Renal cortex interstitium (tissue), 11 donors: ENCODE measurements at regions not wholly inside any gene's neighbourhood (a gene's known extent, or its start where the extent isn't known, plus 50 kb on each side); places are given as distances from the start of the nearest gene placed in this dataset.
"Not testable (repeated sequence)": the region's sequence is repeated elsewhere in the genome, so short reads cannot be mapped to it uniquely, and the experiment has no call there.

Experiments used
- DNase-seq, 11 donors: peaks; one replicate each; pipeline ENCODE4 v3.0.0-alpha.2; 2013; ENCODE audit warnings: low read depth in 9 of 11, low spot score in 4 of 11; ENCODE audit errors: extremely low read depth in 1 of 11

- DNase-seq = not testable (repeated sequence)
Observed at GRCh38 chr7:55743454-55743717, 119.2 kb downstream of the SEPTIN14 start.

GRCh38 chr7:55742651-55743453 is 119.7 kb downstream of the SEPTIN14 start:
- not testable (repeated sequence) for DNase-seq

GRCh38 chr7:55741721-55742631 is 120.6 kb downstream of the SEPTIN14 start:
- DNase-seq = not testable (repeated sequence)

- not testable (repeated sequence) for DNase-seq
Observed at GRCh38 chr7:55740633-55741250, 121.8 kb downstream of the SEPTIN14 start.

- not testable (repeated sequence) for DNase-seq
Observed at GRCh38 chr7:55740053-55740452, 122.5 kb downstream of the SEPTIN14 start.

DNA sequence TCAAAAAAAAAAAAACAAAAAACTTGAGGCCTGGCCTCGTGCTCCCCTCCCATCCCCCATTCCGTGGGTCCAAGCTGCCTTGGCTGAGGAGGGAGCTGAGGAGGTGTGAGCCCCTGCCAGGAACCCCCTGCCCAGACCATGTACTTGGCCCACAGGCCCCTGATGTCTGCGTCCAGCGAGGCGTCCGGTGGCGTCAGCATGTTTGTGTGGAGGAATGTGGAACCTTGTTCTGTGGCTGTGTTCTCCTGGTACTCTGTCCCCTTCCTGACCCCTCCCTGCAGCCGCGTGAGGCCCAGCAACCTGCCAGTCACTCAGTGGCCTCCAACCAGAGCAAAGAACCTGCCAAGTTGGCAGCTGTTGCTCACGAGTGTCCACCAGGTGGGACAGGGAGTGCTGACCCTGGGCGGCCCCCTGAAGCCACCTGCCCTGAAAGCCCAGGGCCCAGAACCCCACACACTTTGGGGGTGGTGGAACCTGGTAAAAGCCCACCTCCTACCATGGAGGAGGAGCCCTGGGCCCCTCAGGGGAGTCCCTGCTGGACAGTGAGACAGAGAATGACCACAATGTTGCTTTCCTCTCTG is 125.8 kb downstream of the SEPTIN14 start:
- DNase-seq = not testable (repeated sequence)

DNA sequence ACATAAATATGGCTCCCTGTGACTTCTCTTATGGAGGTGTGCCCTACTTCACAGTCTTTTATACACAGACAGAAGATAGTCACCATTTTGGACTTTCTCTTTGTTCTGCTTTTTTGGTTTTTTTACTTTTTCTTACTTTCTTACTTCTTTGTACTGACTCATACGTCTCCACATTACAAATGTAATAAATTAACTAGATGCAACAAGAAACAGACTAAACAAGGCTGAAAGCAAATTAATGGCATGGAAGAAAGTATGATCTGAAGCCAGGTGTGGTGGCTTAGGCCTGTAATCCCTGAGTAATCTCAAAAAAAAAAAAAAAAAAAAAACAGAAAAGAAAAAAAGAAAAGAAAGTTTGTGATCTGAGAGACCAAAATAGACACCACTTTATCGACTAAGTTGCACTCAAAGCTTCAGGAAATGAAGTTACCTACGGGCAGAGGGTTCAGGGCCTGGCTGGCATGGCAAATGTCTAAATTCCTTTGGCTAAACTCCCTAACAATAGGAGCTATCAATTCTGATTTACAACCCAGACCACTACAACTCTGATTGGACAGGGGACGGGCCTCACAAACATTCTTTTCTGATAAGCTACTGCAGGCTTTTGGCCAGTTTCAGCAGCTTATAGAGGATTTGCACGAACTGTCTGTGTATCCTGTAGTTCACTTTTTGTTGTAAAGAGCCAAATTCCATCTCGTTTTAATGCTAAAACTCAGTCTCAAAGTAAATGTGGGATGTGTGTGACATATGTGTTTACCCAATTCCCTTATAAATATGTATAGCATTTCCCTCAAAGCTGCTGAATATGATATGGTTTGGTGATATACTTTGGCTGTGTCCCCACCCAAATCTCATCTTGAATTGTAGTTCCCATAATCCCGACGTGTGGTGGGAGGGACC is 129.1 kb downstream of the SEPTIN14 start:
- DNase-seq = peak in 1 of 11 donors; percentile 3

- no peak for DNase-seq
Observed at GRCh38 chr7:55731931-55732330, 130.6 kb downstream of the SEPTIN14 start.

DNA sequence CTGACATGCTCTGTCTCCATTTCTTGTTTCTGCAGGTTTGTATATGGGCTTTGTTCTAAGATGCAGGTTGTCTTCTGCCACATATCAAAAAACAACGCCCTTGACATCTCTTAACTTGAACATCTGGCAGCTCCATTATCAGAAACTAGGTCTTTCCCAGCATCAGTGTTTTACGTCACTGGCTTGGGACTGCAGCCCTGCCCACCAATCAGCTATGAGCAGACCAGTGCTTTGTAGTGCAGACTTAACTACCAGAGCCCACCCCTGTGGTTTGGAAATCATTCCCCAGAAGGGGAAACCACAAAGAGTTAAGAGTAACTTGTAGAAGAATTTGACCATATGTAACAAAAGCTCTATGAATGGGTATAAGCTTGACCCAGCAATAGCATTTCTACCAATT is 132.4 kb downstream of the SEPTIN14 start:
- no peak for DNase-seq

DNA sequence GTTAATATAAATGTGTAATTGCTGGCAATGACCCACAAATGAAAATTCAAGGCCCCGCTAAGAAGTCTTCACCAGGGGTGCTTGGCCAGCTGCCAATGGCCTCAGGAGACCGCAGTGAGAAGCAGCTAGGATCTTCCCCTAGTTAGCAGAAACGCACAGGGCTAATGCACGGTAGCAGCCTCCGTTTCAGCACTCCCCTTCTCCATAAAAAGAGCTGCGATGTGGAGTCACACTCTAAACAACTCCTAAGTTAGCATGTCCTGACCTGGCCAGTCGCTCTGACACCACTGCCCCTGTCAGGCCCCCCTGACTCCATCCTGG is 139.0 kb downstream of the SEPTIN14 start:
- no peak for DNase-seq

DNA sequence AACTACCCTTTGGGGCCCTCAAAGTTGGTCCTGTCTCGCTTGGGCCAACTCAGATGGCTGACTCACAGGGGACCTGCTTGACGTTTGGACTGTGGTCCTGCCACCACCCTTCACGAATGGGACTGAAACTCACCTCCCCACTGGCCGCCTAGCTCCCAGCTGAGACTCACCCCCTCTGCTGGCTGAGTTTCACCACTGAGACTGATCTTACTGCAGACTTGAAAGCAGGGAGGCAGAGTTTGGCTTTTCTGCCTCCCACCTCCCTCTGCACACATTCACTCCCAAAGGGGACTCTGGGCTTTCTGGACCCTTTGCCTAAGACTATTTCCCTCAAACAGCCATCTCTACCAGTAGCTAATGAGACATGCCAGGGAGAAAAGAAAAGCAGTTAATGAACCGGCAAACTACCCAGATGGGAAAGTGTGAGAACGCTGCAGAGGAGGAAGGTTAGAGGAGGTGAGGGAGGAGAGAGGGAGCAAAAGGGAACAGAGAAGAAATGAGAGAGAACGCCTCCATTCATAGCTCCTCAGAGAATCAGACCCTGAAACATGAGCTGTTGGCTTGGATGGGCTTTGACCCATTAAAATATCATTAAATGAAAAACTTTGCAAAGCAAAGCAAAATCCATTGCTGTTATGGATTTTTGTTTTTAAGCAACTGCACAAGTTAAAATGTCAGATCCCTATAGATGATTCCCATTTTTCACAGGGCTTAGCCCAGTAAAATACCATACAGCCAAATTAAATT is 139.5 kb downstream of the SEPTIN14 start:
- peak in 1 of 11 donors; percentile 12 for DNase-seq

DNA sequence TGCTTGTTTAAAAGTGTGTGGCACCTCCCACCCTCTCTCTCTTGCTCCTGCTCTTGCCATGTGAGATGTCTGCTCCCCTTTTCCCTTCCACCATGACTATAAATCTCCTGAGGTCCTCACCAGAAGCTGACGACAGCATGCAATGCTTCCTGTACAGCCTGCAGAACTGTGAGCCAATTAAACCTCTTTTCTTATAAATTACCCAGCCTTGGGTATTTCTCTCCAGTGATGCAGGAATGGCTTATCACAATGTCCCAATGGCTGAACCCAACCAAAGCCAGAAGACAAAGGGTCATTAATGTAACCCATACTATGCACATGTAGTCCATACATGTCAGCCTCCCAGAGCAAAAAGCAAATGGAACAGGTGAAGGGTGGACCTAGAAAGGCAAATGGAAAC is 141.5 kb downstream of the SEPTIN14 start:
- DNase-seq = not testable (repeated sequence)

DNA sequence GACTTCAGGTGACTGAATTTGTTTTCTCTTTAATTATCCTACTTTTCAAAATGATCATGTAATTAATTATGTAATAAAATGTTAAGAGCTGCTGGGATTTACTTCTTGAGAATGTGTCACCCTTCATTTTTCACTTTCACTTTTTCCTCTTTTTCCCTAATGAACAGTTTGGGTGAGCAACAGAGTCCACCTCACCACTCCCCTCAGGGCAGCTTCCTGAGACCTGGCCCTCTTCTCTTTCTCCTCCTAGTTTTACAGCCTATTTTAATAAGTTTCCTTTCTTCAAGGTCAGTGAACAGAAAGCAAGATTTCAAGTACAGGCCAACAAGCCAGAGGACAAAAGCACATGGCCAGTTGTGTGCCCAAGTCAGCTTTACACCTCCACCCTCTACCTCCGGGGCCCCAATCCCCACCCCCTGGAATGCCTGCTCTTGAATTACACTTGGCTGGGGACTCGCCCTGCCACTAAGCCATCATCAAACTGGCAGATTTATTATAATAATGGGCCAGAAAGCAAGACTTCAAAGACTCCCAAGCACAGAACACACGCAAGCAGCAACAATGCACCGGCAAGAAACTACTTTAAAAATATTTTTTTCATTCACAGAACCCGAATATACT is 143.1 kb upstream of the VOPP1 start:
- DNase-seq = not testable (repeated sequence)

GRCh38 chr7:55714370-55714769 is 142.1 kb upstream of the VOPP1 start:
- not testable (repeated sequence) for DNase-seq

- not testable (repeated sequence) for DNase-seq
Observed at GRCh38 chr7:55710312-55710711, 138.0 kb upstream of the VOPP1 start.

GRCh38 chr7:55708028-55708427 is 135.7 kb upstream of the VOPP1 start:
- not testable (repeated sequence) for DNase-seq

GRCh38 chr7:55707410-55707809 is 135.1 kb upstream of the VOPP1 start:
- DNase-seq = not testable (repeated sequence)
